Neural cell (in vitro differentiated cells): ENCODE measurements at regions not wholly inside any gene's neighbourhood (a gene's known extent, or its start where the extent isn't known, plus 50 kb on each side); places are given as distances from the start of the nearest gene placed in this dataset.

Experiments
- H2AFZ ChIP-seq: fragments of 200-600, 300-800 bp; sonication (generic), shearing (Covaris generic); 2 replicates; pipeline ENCODE4 v1.6.0; 2014; ENCODE audit warnings: low read depth, mild to moderate bottlenecking, antibody characterized with exemption, low read length, moderate library complexity
- H3F3A ChIP-seq: fragments of 200-600 bp; shearing (Covaris generic); 2 replicates; pipeline ENCODE4 v1.6.1; 2016; ENCODE audit warnings: mild to moderate bottlenecking, moderate library complexity, mixed read lengths, antibody characterized with exemption, low read length; ENCODE audit not compliant: insufficient read depth, poor library complexity, severe bottlenecking
- H3K27ac ChIP-seq: fragments of 200-600, 300-800 bp; sonication (generic), shearing (Covaris generic); 2 replicates; pipeline ENCODE4 v1.5.1; 2014; ENCODE audit warnings: mild to moderate bottlenecking, low read length, moderate library complexity
- H3K27me3 ChIP-seq: fragments of 300-800, 200-600 bp; sonication (generic), shearing (Covaris generic); 2 replicates; pipeline ENCODE4 v1.6.0; 2014; ENCODE audit warnings: mild to moderate bottlenecking, low read depth, low read length, moderate library complexity; ENCODE audit not compliant: insufficient read depth
- H3K36me3 ChIP-seq: fragments of 300-800, 200-600 bp; sonication (generic), shearing (Covaris generic); 2 replicates; pipeline ENCODE4 v1.5.1; 2014; ENCODE audit warnings: mild to moderate bottlenecking, antibody characterized with exemption, low read length, moderate library complexity; ENCODE audit not compliant: insufficient read depth
- H3K4me2 ChIP-seq: fragments of 300-800, 200-600 bp; sonication (generic), shearing (Covaris generic); 2 replicates; pipeline ENCODE4 v1.6.0; 2014; ENCODE audit warnings: mild to moderate bottlenecking, low read length
- H3K4me3 ChIP-seq: fragments of 300-800, 200-600 bp; sonication (generic), shearing (Covaris generic); 2 replicates; pipeline ENCODE4 v1.5.1; 2014; ENCODE audit warnings: mild to moderate bottlenecking, low read length, moderate library complexity
- H3K79me2 ChIP-seq: fragments of 200-600 bp; shearing (Covaris generic); replicated peaks from 2 replicates; pipeline ENCODE4 v1.6.0; 2014; ENCODE audit warnings: mild to moderate bottlenecking, low read length, moderate library complexity; ENCODE audit not compliant: insufficient read depth
- H3K9ac ChIP-seq: fragments of 300-800, 200-600 bp; sonication (generic), shearing (Covaris generic); 2 replicates; pipeline ENCODE4 v1.6.1; 2016; ENCODE audit warnings: mild to moderate bottlenecking, low read length, mixed read lengths
- H3K9me2 ChIP-seq: fragments of 200-600 bp; shearing (Covaris generic); 2 replicates; pipeline ENCODE4 v1.6.1; 2016; ENCODE audit warnings: mild to moderate bottlenecking, low read length, mixed read lengths; ENCODE audit not compliant: insufficient read depth
- H3K9me3 ChIP-seq: fragments of 200-600, 300-800 bp; sonication (generic), shearing (Covaris generic); 2 replicates; pipeline ENCODE4 v1.6.1; 2016; ENCODE audit warnings: mild to moderate bottlenecking, mixed run types, low read length, moderate library complexity, mixed read lengths
- H4K20me1 ChIP-seq: fragments of 200-600 bp; shearing (Covaris generic); 2 replicates; pipeline ENCODE4 v1.6.1; 2016; ENCODE audit warnings: mild to moderate bottlenecking, mixed run types; ENCODE audit not compliant: insufficient read depth
- CTCF ChIP-seq: fragments of 450-650 bp; IDR thresholded peaks from 2 replicates; pipeline ENCODE4 v1.5.1; 2014; ENCODE audit warnings: antibody characterized with exemption, mild to moderate bottlenecking, moderate library complexity; ENCODE audit not compliant: poor library complexity, severe bottlenecking
- EP300 ChIP-seq: fragments of 450-650 bp; conservative IDR thresholded peaks from 2 replicates; pipeline ENCODE4 v1.6.1; 2014; ENCODE audit warnings: antibody characterized with exemption, mild to moderate bottlenecking, moderate library complexity; ENCODE audit not compliant: poor library complexity, severe bottlenecking
- EZH2 ChIP-seq: fragments of 200-600, 300-800 bp; shearing (Covaris generic), sonication (generic); IDR thresholded peaks from 2 replicates; pipeline ENCODE4 v1.6.1; 2014; ENCODE audit warnings: antibody characterized with exemption, low read length, borderline replicate concordance, mild to moderate bottlenecking; ENCODE audit not compliant: insufficient read depth, poor library complexity, severe bottlenecking
- MXI1 ChIP-seq: fragments of 450-650 bp; conservative IDR thresholded peaks from 2 replicates; pipeline ENCODE4 v1.6.1; 2014; ENCODE audit warnings: antibody characterized with exemption, mild to moderate bottlenecking; ENCODE audit not compliant: poor library complexity, severe bottlenecking
- POLR2AphosphoS5 ChIP-seq: IDR thresholded peaks from 2 replicates; pipeline ENCODE4 v1.6.1; 2012
- RAD21 ChIP-seq: fragments of 450-650 bp; conservative IDR thresholded peaks from 2 replicates; pipeline ENCODE4 v1.6.1; 2014; ENCODE audit warnings: antibody characterized with exemption, mild to moderate bottlenecking, moderate library complexity
- REST ChIP-seq: IDR thresholded peaks from 2 replicates; pipeline ENCODE4 v1.6.1; 2012; ENCODE audit warnings: borderline replicate concordance
- SMC3 ChIP-seq: fragments of 450-650 bp; conservative IDR thresholded peaks from 2 replicates; pipeline ENCODE4 v1.6.1; 2014; ENCODE audit warnings: antibody characterized with exemption, mild to moderate bottlenecking, moderate library complexity; ENCODE audit not compliant: poor library complexity
- TAF1 ChIP-seq: IDR thresholded peaks from 2 replicates; pipeline ENCODE4 v1.6.1; 2012; ENCODE audit warnings: low read depth

- H4K20me1 ChIP-seq, result no peaks in the 10 kb centered on the region
- H3K27ac ChIP-seq, result no peak overlapping the region
- H2AFZ ChIP-seq, result no peak overlapping the region
- H3K79me2 ChIP-seq, result no peaks in the 10 kb centered on the region
- H3F3A ChIP-seq, result no peaks in the 10 kb centered on the region
- H3K27me3 ChIP-seq, result no peaks in the 10 kb centered on the region
- no peaks in the 10 kb centered on the region for H3K9me2 ChIP-seq
- TF ChIP-seq EZH2, result no peak
- no peak for TF ChIP-seq MXI1
- no peak for TF ChIP-seq CTCF
- no peak for TF ChIP-seq SMC3
- no peak for TF ChIP-seq EP300
- TF ChIP-seq RAD21, result no peak
- no peak for TF ChIP-seq TAF1
- no peak for TF ChIP-seq POLR2AphosphoS5
- no peak for TF ChIP-seq REST
- H3K9me3 ChIP-seq, result no peaks in the 10 kb centered on the region
- H3K9ac ChIP-seq, result no peak overlapping the region
- no peak overlapping the region for H3K4me3 ChIP-seq
- no peak overlapping the region for H3K4me2 ChIP-seq
- H3K36me3 ChIP-seq, result no peaks in the 10 kb centered on the region
Measured at GRCh38 chr18:67123901-67124300, 392.6 kb downstream of the DSEL start.

- Histone ChIP-seq H2AFZ (no peak overlapping the region), H3K9me2 (no peaks in the 10 kb centered on the region), H3K4me2 (no peak overlapping the region), H3K79me2 (no peaks in the 10 kb centered on the region), H3K27me3 (no peaks in the 10 kb centered on the region), H3K27ac (no peak overlapping the region), H3K4me3 (no peak overlapping the region), H3K36me3 (no peaks in the 10 kb centered on the region), H3F3A (no peaks in the 10 kb centered on the region), H4K20me1 (no peaks in the 10 kb centered on the region), H3K9ac (no peak overlapping the region), H3K9me3 (no peaks in the 10 kb centered on the region)
- TF ChIP-seq TAF1 (no peak), REST (no peak), EP300 (no peak), SMC3 (no peak), RAD21 (no peak), MXI1 (no peak), EZH2 (no peak), CTCF (no peak), POLR2AphosphoS5 (no peak)
Measured at GRCh38 chr18:67117804-67118203, 398.7 kb downstream of the DSEL start.
